Endodermal cell (in vitro differentiated cells): ENCODE measurements at regions not wholly inside any gene's neighbourhood (a gene's known extent, or its start where the extent isn't known, plus 50 kb on each side); places are given as distances from the start of the nearest gene placed in this dataset.

Experiments
- DNase-seq: peaks from one replicate; pipeline ENCODE4 v3.0.0-alpha.2; 2017
- H3K27ac ChIP-seq: 2 replicates; pipeline ENCODE4 v1.5.1; 2013; ENCODE audit warnings: mild to moderate bottlenecking, low read depth, low read length, moderate library complexity
- H3K27me3 ChIP-seq: 2 replicates; pipeline ENCODE4 v1.6.1; 2013; ENCODE audit warnings: mild to moderate bottlenecking, low read length, moderate library complexity; ENCODE audit not compliant: insufficient read depth, control insufficient read depth, poor library complexity, severe bottlenecking
- H3K36me3 ChIP-seq: 2 replicates; pipeline ENCODE4 v1.7.0; 2013; ENCODE audit warnings: mild to moderate bottlenecking, low read length, moderate library complexity; ENCODE audit not compliant: control insufficient read depth, insufficient read depth
- H3K4me1 ChIP-seq: one replicate; pipeline ENCODE4 v1.7.0; 2013; ENCODE audit warnings: low read length; ENCODE audit not compliant: control insufficient read depth, insufficient read depth
- H3K4me3 ChIP-seq: 2 replicates; pipeline ENCODE4 v1.5.1; 2013; ENCODE audit warnings: mild to moderate bottlenecking, low read length, moderate library complexity
- H3K9ac ChIP-seq: 2 replicates; pipeline ENCODE4 v1.6.1; 2013; ENCODE audit warnings: mild to moderate bottlenecking, low read length, moderate library complexity; ENCODE audit not compliant: poor library complexity, severe bottlenecking; ENCODE audit errors: extremely low read depth
- H3K9me3 ChIP-seq: 2 replicates; pipeline ENCODE4 v1.6.1; 2013; ENCODE audit warnings: mild to moderate bottlenecking, low read length, moderate library complexity; ENCODE audit not compliant: control insufficient read depth
- H3K27ac Mint-ChIP-seq: 2 replicates; pipeline ENCODE4 v1.8.0; 2020; ENCODE audit warnings: mixed read lengths
- H3K27me3 Mint-ChIP-seq: 2 replicates; pipeline ENCODE4 v1.8.0; 2021; ENCODE audit warnings: mild to moderate bottlenecking, mixed read lengths; ENCODE audit not compliant: insufficient read depth
- H3K36me3 Mint-ChIP-seq: 2 replicates; pipeline ENCODE4 v1.8.0; 2020; ENCODE audit warnings: low read depth, mixed read lengths
- H3K4me1 Mint-ChIP-seq: 2 replicates; pipeline ENCODE4 v1.8.0; 2020; ENCODE audit warnings: mixed read lengths
- H3K4me3 Mint-ChIP-seq: 2 replicates; pipeline ENCODE4 v1.8.0; 2020; ENCODE audit warnings: mild to moderate bottlenecking, moderate library complexity, mixed read lengths
- H3K9me3 Mint-ChIP-seq: 2 replicates; pipeline ENCODE4 v1.8.0; 2020; ENCODE audit warnings: mild to moderate bottlenecking, mixed read lengths
- WGBS, 2 experiments: methylation state at CpG; one replicate each; pipeline versions ENCODE4 v1.1.5 to v1.1.7; 2013; ENCODE audit warnings: missing lambda C conversion rate in 2 of 2, mixed read lengths in 1 of 2; ENCODE audit not compliant: insufficient coverage in 1 of 2, insufficient read length in 1 of 2; 5-methylcytosine and 5-hydroxymethylcytosine counted together
- TF ChIP-seq, protein P1 (sequence below): fragments of 200-600 bp; sonication (generic); conservative IDR thresholded peaks from 2 replicates; pipeline ENCODE4 v1.5.0; 2021; ENCODE audit warnings: antibody characterized with exemption, mild to moderate bottlenecking

DNA sequence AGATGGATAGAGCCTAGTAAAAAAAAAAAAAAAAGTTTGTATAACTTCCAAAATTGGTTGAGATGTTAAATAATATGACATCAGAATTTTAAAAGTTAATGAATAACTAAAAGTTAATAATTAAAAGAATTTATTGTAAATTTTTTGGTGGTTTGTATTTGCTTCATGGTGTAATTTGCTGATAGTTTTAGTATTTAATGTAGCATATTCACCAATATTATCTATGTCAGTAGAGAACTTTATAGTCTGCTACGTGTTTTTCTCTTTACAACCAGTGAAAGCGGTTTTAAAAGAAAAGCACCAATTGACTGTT lies 51.8 kb upstream of the STEAP4 start:
- TF ChIP-seq, protein P1, sequence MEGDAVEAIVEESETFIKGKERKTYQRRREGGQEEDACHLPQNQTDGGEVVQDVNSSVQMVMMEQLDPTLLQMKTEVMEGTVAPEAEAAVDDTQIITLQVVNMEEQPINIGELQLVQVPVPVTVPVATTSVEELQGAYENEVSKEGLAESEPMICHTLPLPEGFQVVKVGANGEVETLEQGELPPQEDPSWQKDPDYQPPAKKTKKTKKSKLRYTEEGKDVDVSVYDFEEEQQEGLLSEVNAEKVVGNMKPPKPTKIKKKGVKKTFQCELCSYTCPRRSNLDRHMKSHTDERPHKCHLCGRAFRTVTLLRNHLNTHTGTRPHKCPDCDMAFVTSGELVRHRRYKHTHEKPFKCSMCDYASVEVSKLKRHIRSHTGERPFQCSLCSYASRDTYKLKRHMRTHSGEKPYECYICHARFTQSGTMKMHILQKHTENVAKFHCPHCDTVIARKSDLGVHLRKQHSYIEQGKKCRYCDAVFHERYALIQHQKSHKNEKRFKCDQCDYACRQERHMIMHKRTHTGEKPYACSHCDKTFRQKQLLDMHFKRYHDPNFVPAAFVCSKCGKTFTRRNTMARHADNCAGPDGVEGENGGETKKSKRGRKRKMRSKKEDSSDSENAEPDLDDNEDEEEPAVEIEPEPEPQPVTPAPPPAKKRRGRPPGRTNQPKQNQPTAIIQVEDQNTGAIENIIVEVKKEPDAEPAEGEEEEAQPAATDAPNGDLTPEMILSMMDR = no peak
- Histone ChIP-seq H3K4me3 (no peak overlapping the region), H3K36me3 (no peaks in the 10 kb centered on the region), H3K27ac (no peak overlapping the region), H3K9ac (no peak overlapping the region), H3K9me3 (peaks cover 11% of the 10 kb centered on the region), H3K27me3 (no peaks in the 10 kb centered on the region), H3K4me1 (no peaks in the 10 kb centered on the region)
- no peaks in the 10 kb centered on the region for H3K36me3 Mint-ChIP-seq
- no peaks in the 10 kb centered on the region for H3K9me3 Mint-ChIP-seq
- no peak overlapping the region for H3K4me3 Mint-ChIP-seq
- no peak overlapping the region for H3K27ac Mint-ChIP-seq
- no peak for DNase-seq
- 97 to 100% methylated on average over 2 of the region's 2 CpGs for WGBS, 2 experiments
- H3K27me3 Mint-ChIP-seq = peaks cover 2% of the 10 kb centered on the region
- H3K4me1 Mint-ChIP-seq = peaks cover 13% of the 10 kb centered on the region

DNA sequence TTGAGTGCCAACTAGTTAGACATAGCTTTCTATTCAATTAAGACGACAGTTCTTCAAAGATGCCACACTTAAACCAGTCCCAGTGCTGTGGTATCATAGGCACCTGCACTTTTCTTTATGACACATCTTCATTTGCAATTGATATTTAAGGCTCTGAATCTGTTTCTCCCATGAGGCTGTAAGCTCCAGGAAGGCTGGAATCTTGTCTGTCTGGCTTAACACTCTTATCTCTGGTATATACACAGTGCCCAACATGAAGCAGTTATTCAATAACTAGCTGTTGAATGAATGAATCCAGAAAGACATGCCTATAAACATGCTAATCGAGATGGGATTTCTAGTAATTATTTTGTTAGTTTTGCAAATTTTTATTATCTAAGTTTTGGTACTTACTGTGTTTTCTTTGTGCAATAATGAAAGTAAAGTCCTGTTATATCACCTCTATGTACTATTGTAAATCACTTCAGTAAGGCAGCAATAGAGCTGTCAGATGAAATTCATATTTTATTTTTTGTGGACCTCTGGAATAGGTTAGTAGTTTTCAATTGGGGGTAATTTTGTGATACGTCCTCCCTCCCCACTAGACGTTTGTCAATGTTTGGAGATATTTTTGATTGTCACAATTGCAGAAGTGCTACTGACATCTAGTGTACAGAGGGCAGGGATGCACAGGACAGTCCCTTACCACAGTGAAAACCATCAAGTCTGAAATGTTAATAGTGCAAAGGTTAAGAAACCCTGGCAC lies 51.3 kb upstream of the STEAP4 start:
- TF ChIP-seq, protein P1 = peak; percentile 63
- Mint-ChIP-seq H3K9me3 (no peaks in the 10 kb centered on the region), H3K4me1 (peaks cover 7% of the 10 kb centered on the region), H3K27me3 (peaks cover 2% of the 10 kb centered on the region), H3K4me3 (no peak overlapping the region), H3K27ac (no peak overlapping the region), H3K36me3 (no peaks in the 10 kb centered on the region)
- H3K4me1 ChIP-seq = no peaks in the 10 kb centered on the region
- H3K9ac ChIP-seq = no peak overlapping the region
- H3K9me3 ChIP-seq = peaks cover 7% of the 10 kb centered on the region
- no peak overlapping the region for H3K27ac ChIP-seq
- 77 to 100% methylated on average over 2 to 4 of the region's 4 CpGs for WGBS, 2 experiments
- H3K4me3 ChIP-seq = no peak overlapping the region
- DNase-seq = no peak
- no peaks in the 10 kb centered on the region for H3K36me3 ChIP-seq
- H3K27me3 ChIP-seq = no peaks in the 10 kb centered on the region

DNA sequence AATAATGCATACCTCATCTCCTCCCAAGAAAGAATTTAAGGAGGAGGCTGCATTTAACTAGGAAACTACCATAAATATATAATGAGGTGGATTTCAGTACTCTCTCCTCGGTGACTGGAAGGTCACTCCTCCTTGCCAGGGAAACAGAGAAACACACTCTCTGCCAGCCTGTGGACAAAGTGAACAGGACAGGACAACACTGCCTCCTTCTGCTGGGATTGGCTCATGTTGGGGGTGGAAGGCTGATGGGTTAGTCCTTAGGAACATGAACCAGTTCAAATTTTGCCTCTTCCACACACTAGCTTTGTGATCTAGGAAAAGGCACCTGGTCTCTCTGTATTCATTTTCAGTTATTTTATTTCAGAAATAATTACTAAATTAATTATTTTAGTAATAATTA lies 50.6 kb upstream of the STEAP4 start:
- H3K4me3 Mint-ChIP-seq = no peak overlapping the region
- TF ChIP-seq, protein P1 = peak; percentile 58
- peaks cover 7% of the 10 kb centered on the region for H3K9me3 ChIP-seq
- H3K27ac ChIP-seq = no peak overlapping the region
- 67% methylated on average over 1 of the region's 1 CpG; no CpG with 5 or more reads in 1 of the 2 experiments for WGBS, 2 experiments
- no peak overlapping the region for H3K4me3 ChIP-seq
- H3K9ac ChIP-seq = no peak overlapping the region
- no peaks in the 10 kb centered on the region for H3K4me1 ChIP-seq
- DNase-seq = peak; percentile 68
- H3K27me3 ChIP-seq = no peaks in the 10 kb centered on the region
- peaks cover 4% of the 10 kb centered on the region for H3K4me1 Mint-ChIP-seq
- no peaks in the 10 kb centered on the region for H3K9me3 Mint-ChIP-seq
- H3K36me3 ChIP-seq = no peaks in the 10 kb centered on the region
- peaks cover 2% of the 10 kb centered on the region for H3K27me3 Mint-ChIP-seq
- H3K27ac Mint-ChIP-seq = no peak overlapping the region
- no peaks in the 10 kb centered on the region for H3K36me3 Mint-ChIP-seq
